HCT116 (cell line): ENCODE measurements at regions not wholly inside any gene's neighbourhood (a gene's known extent, or its start where the extent isn't known, plus 50 kb on each side); places are given as distances from the start of the nearest gene placed in this dataset.

Source experiments
- ATAC-seq: fragments of 200-7000 bp; cut with Tn5 transposase; 2 replicates; pipeline ENCODE4 v1.9.1; 2020; ENCODE audit warnings: mild to moderate bottlenecking, moderate library complexity
- BruUV-seq: library from RNA; stranded (reverse); fragments of 400-500 nt; replicated peaks from 2 replicates; lab custom pipeline; 2021; lab: Mats Ljungman, UMichigan
- CTCF ChIA-PET: fragments of 300-600 bp; sonication (Branson Sonifier 250); formaldehyde crosslinking; loops from one replicate; lab custom pipeline; 2021; ENCODE audit warnings: antibody characterized with exemption; lab: Charles Lee
- POLR2A ChIA-PET: fragments of 300-600, 350-600 bp; sonication (Branson Sonifier 250); formaldehyde crosslinking; loops from one replicate; lab custom pipeline; 2021; ENCODE audit warnings: antibody characterized with exemption; lab: Charles Lee
- RAD21 ChIA-PET, 2 experiments: fragments of 300-600 bp; sonication (Branson Sonifier 250); formaldehyde crosslinking; loops; one replicate each; lab custom pipeline; 2023; ENCODE audit warnings: low total read pairs in 2 of 2; ENCODE audit not compliant: uncharacterized antibody in 2 of 2, unreplicated experiment in 2 of 2, low non-redundant PET in 1 of 2; lab: Charles Lee
- DNase-seq: peaks from one replicate; pipeline ENCODE4 v3.0.0-alpha.2; 2010; ENCODE audit warnings: low read depth, low spot score
- H2AFZ ChIP-seq: fragments of 200-600 bp; shearing (Covaris generic), sonication (generic); 2 replicates; pipeline ENCODE4 v1.6.1; 2017; ENCODE audit warnings: low read depth, mixed run types, mixed read lengths, antibody characterized with exemption, low read length; ENCODE audit not compliant: poor library complexity, severe bottlenecking
- H3K27ac ChIP-seq: 2 replicates; pipeline ENCODE4 v1.5.1; 2012; ENCODE audit warnings: low read depth, low read length
- H3K27me3 ChIP-seq: fragments of 200-600 bp; sonication (generic); 2 replicates; pipeline ENCODE4 v1.6.1; 2016; ENCODE audit warnings: mixed run types, low read length, mixed read lengths; ENCODE audit not compliant: insufficient read depth
- H3K36me3 ChIP-seq, 2 experiments: fragments of 200-500 bp in 1 of 2; fragments of 200-600 bp in 1 of 2; sonication (Bioruptor generic) in 1 of 2; sonication (generic) in 1 of 2; 2 replicates each; pipeline versions ENCODE4 v1.5.1 to v1.6.1; 2014 to 2016; ENCODE audit warnings: low read length in 2 of 2, inconsistent platforms in 1 of 2, mixed read lengths in 1 of 2, mixed run types in 1 of 2; ENCODE audit not compliant: insufficient read depth in 2 of 2, control insufficient read depth in 1 of 2
- H3K4me1 ChIP-seq, 2 experiments: fragments of 200-600 bp in 1 of 2; sonication (generic) in 1 of 2; 2 replicates each; pipeline versions ENCODE4 v1.5.1 to v1.6.1; 2012 to 2017; ENCODE audit warnings: low read length in 2 of 2, inconsistent platforms in 1 of 2, mild to moderate bottlenecking in 1 of 2, mixed read lengths in 1 of 2, mixed run types in 1 of 2, moderate library complexity in 1 of 2; ENCODE audit not compliant: insufficient read depth in 2 of 2, control insufficient read depth in 1 of 2
- H3K4me2 ChIP-seq: fragments of 200-600 bp; sonication (generic); 2 replicates; pipeline ENCODE4 v1.6.1; 2017; ENCODE audit warnings: mixed run types, low read length, mixed read lengths
- H3K4me3 ChIP-seq, 2 experiments: fragments of 200-600 bp in 1 of 2; sonication (generic) in 1 of 2; replicated peaks in 1 of 2; 2 replicates each; pipeline ENCODE4 v1.5.1; 2011 to 2016; ENCODE audit warnings: low read length in 2 of 2, control low read depth in 1 of 2, low read depth in 1 of 2, mild to moderate bottlenecking in 1 of 2, mixed read lengths in 1 of 2, mixed run types in 1 of 2
- H3K79me2 ChIP-seq: fragments of 200-600 bp; sonication (generic); 2 replicates; pipeline ENCODE4 v1.6.1; 2017; ENCODE audit warnings: mild to moderate bottlenecking, mixed run types, low read length, moderate library complexity, mixed read lengths; ENCODE audit not compliant: insufficient read depth
- H3K9ac ChIP-seq: fragments of 200-600 bp; sonication (generic); 2 replicates; pipeline ENCODE4 v1.6.1; 2016; ENCODE audit warnings: low read length, mixed read lengths
- H3K9me2 ChIP-seq: fragments of 200-600 bp; sonication (generic), shearing (Covaris generic); 2 replicates; pipeline ENCODE4 v1.6.1; 2017; ENCODE audit warnings: mixed run types, mild to moderate bottlenecking, moderate library complexity; ENCODE audit not compliant: insufficient read depth
- H3K9me3 ChIP-seq, 2 experiments: fragments of 200-500 bp in 1 of 2; fragments of 200-600 bp in 1 of 2; sonication (Bioruptor generic) in 1 of 2; sonication (generic) in 1 of 2; 2 replicates each; pipeline ENCODE4 v1.6.1; 2014 to 2017; ENCODE audit warnings: low read length in 2 of 2, mixed read lengths in 2 of 2, inconsistent platforms in 1 of 2, low read depth in 1 of 2, mild to moderate bottlenecking in 1 of 2, mixed run types in 1 of 2, moderate library complexity in 1 of 2; ENCODE audit not compliant: control insufficient read depth in 1 of 2, insufficient read depth in 1 of 2
- H4K20me1 ChIP-seq: fragments of 200-600 bp; sonication (generic), shearing (Covaris generic); 2 replicates; pipeline ENCODE4 v1.6.1; 2017; ENCODE audit warnings: mixed run types, mild to moderate bottlenecking, moderate library complexity; ENCODE audit not compliant: insufficient read depth
- CTCF ChIP-seq, 3 experiments: fragments of 200-600 bp in 1 of 3; sonication (generic) in 1 of 3; IDR thresholded peaks in 2 of 3; conservative IDR thresholded peaks in 1 of 3; 2 replicates each; pipeline ENCODE4 v1.5.1; 2012 to 2017; ENCODE audit warnings: low read depth in 2 of 3, low read length in 2 of 3, antibody characterized with exemption in 1 of 3, borderline replicate concordance in 1 of 3, control low read depth in 1 of 3, mild to moderate bottlenecking in 1 of 3, mixed read lengths in 1 of 3, mixed run types in 1 of 3, moderate library complexity in 1 of 3; ENCODE audit not compliant: insufficient read depth in 1 of 3
- ELF1 ChIP-seq: IDR thresholded peaks from 2 replicates; pipeline ENCODE4 v1.6.1; 2012; ENCODE audit warnings: low read depth, borderline replicate concordance
- FOSL1 ChIP-seq: IDR thresholded peaks from 2 replicates; pipeline ENCODE4 v1.6.1; 2012; ENCODE audit warnings: low read depth
- POLR2AphosphoS5 ChIP-seq: IDR thresholded peaks from 2 replicates; pipeline ENCODE4 v1.6.1; 2011; ENCODE audit warnings: mild to moderate bottlenecking, low read depth, low read length, moderate library complexity
- REST ChIP-seq: IDR thresholded peaks from 2 replicates; pipeline ENCODE4 v1.6.1; 2012; ENCODE audit warnings: low read depth
- TCF7L2 ChIP-seq: IDR thresholded peaks from 2 replicates; pipeline ENCODE4 v1.7.0; 2011; ENCODE audit warnings: borderline replicate concordance, inconsistent platforms; ENCODE audit not compliant: insufficient read depth, insufficient read length; ENCODE audit errors: extremely low read depth
- intact Hi-C: fragments of 100-400 bp; cut with micrococcal nuclease; formaldehyde crosslinking; loops from 2 replicates; pipeline ENCODE4 v1.10.0; 2022
- TF ChIP-seq, protein P1 (sequence below): IDR thresholded peaks from 2 replicates; pipeline ENCODE4 v1.6.1; 2012

DNA sequence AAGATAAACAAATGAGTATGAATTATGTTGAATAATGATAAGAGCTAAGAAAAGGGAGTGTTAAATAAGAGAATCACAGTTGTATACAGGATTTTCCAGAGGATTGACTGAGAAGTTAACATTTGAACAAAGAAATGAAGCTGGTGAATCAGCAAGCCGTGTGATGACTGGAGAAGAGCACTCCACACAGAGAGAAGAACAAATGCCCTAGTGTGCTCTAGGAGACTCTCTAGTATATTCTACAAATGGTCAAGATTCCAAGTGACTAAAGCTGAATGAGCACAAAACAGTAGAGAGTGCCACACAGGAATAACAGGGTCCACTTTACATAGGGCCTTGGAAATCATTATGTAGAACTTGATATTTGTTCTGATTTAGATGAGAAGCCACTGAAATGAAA, 587.1 kb upstream of the ATXN7L3B start:
- H3K36me3 ChIP-seq: no peaks in the 10 kb centered on the region
- no peaks in the 10 kb centered on the region for H3K9me2 ChIP-seq
- H2AFZ ChIP-seq: no peak overlapping the region
- H3K27me3 ChIP-seq: no peaks in the 10 kb centered on the region
- no peak for TF ChIP-seq TCF7L2
- TF ChIP-seq, protein P1, sequence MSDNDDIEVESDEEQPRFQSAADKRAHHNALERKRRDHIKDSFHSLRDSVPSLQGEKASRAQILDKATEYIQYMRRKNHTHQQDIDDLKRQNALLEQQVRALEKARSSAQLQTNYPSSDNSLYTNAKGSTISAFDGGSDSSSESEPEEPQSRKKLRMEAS: no peak
- TF ChIP-seq ELF1: no peak
- TF ChIP-seq FOSL1: no peak
- no peak for TF ChIP-seq POLR2AphosphoS5
- no peak for TF ChIP-seq CTCF (IDR thresholded peaks at IDR 0.05 in 2 of 3, conservative IDR thresholded peaks at IDR 0.05 in 1 of 3; ENCODE audit: borderline replicate concordance in 1 of 3, insufficient read depth in 1 of 3, low read depth in 2 of 3, low read length in 2 of 3)
- TF ChIP-seq REST: no peak
- TF ChIP-seq, all 23 proteins: peak for 0
- Histone ChIP-seq H3K9me3 (no peaks in the 10 kb centered on the region), H3K27ac (no peak overlapping the region), H3K4me2 (no peak overlapping the region), H3K79me2 (no peaks in the 10 kb centered on the region), H3K9ac (no peak overlapping the region), H3K4me3 (no peak overlapping the region), H4K20me1 (no peaks in the 10 kb centered on the region), H3K4me1 (no peaks in the 10 kb centered on the region)
- intact Hi-C loops: no loop called here
- ChIA-PET CTCF (no interaction called here), RAD21 (no interaction called here), POLR2A (no interaction called here)
- DNase-seq (no peak), ATAC-seq (no peak)
- no TSS peak for BruUV-seq
